Ovary (tissue), 7 donors: ENCODE measurements at regions not wholly inside any gene's neighbourhood (a gene's known extent, or its start where the extent isn't known, plus 50 kb on each side); places are given as distances from the start of the nearest gene placed in this dataset.

Source experiments
- DNase-seq, 5 donors: peaks; one replicate each; pipeline ENCODE4 v3.0.0-alpha.2; 2019 to 2020
- H3K27ac ChIP-seq, 2 donors: fragments of 200-600 bp; one replicate each; pipeline versions ENCODE4 v1.5.1 to v1.8.0; 2019 to 2022
- H3K27me3 ChIP-seq: fragments of 200-600 bp; one replicate; pipeline ENCODE4 v1.8.0; 2022
- H3K36me3 ChIP-seq: fragments of 200-600 bp; sonication (generic); one replicate; pipeline ENCODE4 v1.5.1; 2019
- H3K4me1 ChIP-seq: one replicate; pipeline ENCODE4 v1.8.1; 2013; ENCODE audit warnings: mild to moderate bottlenecking, moderate library complexity; ENCODE audit not compliant: insufficient read depth
- H3K4me3 ChIP-seq: fragments of 200-600 bp; sonication (generic); one replicate; pipeline ENCODE4 v1.5.1; 2017
- H3K9me3 ChIP-seq, 2 donors: fragments of 200-600 bp in 1 of 2; sonication (generic) in 1 of 2; one replicate each; pipeline versions ENCODE4 v1.5.1 to v1.8.1; 2013 to 2019; ENCODE audit warnings: mild to moderate bottlenecking in 1 of 2, moderate library complexity in 1 of 2
- CTCF ChIP-seq, 3 donors: fragments of 450-650 bp in 2 of 3; fragments of 200-600 bp in 1 of 3; IDR thresholded peaks; one replicate each; pipeline versions ENCODE4 v1.5.1 to v1.8.0; 2016 to 2022; ENCODE audit warnings: antibody characterized with exemption in 3 of 3, mild to moderate bottlenecking in 1 of 3
- EP300 ChIP-seq: sonication (generic); formaldehyde crosslinking; IDR thresholded peaks from one replicate; pipeline ENCODE4 v1.6.1; 2017; ENCODE audit warnings: antibody characterized with exemption
- POLR2A ChIP-seq: fragments of 450-650 bp; IDR thresholded peaks from one replicate; pipeline ENCODE4 v1.6.1; 2017; ENCODE audit warnings: antibody characterized with exemption, mild to moderate bottlenecking, moderate library complexity
- WGBS, 3 donors: extraction: QIAGEN DNeasy Blood & Tissue Kit in 1 of 3; methylation state at CpG; one replicate each; pipeline versions ENCODE4 v1.1.5 to v1.1.7; 2013 to 2017; 5-methylcytosine and 5-hydroxymethylcytosine counted together
- intact Hi-C, 4 donors: fragments of 100-400 bp; cut with DNase I; formaldehyde crosslinking; loops; one replicate each; pipeline versions ENCODE4 v1.11.0 to v1.15.1; 2022 to 2023
- donor health status: DM: no; HTN: no; CAD: no; lungs with moderate emphysema.
- donor health status: DM: no; HTN: no; CAD: no.
- donor health status: Bipolar disorder and iron deficiency.
- donor health status: DM: no; HTN: no; CAD: no.
- donor health status: DM: yes; HTN: yes; CAD: no.

GRCh38 chr14:94888121-94888520 is 118.2 kb upstream of the GSC start:
- no peak for DNase-seq
- TF ChIP-seq CTCF (IDR thresholded peaks at IDR 0.05) = no peak

GRCh38 chr14:94887591-94887990 is 117.7 kb upstream of the GSC start:
- Histone ChIP-seq H3K9me3 (no peaks in the 10 kb centered on the region), H3K27ac (no peak overlapping the region), H3K27me3 (no peaks in the 10 kb centered on the region), H3K4me3 (no peak overlapping the region), H3K4me1 (no peaks in the 10 kb centered on the region), H3K36me3 (no peaks in the 10 kb centered on the region)
- intact Hi-C loops = no loop called here
- no peak for DNase-seq
- TF ChIP-seq POLR2A (no peak), EP300 (no peak), CTCF (IDR thresholded peaks at IDR 0.05) (no peak)
- 78 to 87% (median 80%) methylated on average over 10 of the region's 10 CpGs for WGBS, 3 donors

More at GRCh38 chr14:94888121-94888520, 118.2 kb upstream of the GSC start:
- Histone ChIP-seq H3K9me3 (no peaks in the 10 kb centered on the region), H3K27me3 (no peaks in the 10 kb centered on the region), H3K4me1 (no peaks in the 10 kb centered on the region), H3K27ac (no peak overlapping the region), H3K4me3 (no peak overlapping the region), H3K36me3 (no peaks in the 10 kb centered on the region)
- WGBS, 3 donors = 40 to 66% (median 49%) methylated on average over 12 of the region's 12 CpGs
- intact Hi-C loops = no loop called here

- no peaks in the 10 kb centered on the region for H3K36me3 ChIP-seq
- TF ChIP-seq EP300 (no peak), POLR2A (no peak), CTCF (IDR thresholded peaks at IDR 0.05) (no peak)
- H3K4me1 ChIP-seq = no peaks in the 10 kb centered on the region
- H3K27me3 ChIP-seq = no peaks in the 10 kb centered on the region
- WGBS, 3 donors = 92 to 93% (median 92%) methylated on average over 7 of the region's 7 CpGs
- no peak overlapping the region for H3K4me3 ChIP-seq
- intact Hi-C loops = no loop called here
- H3K9me3 ChIP-seq = no peaks in the 10 kb centered on the region
- no peak for DNase-seq
- H3K27ac ChIP-seq = no peak overlapping the region
These were observed 117.0 kb upstream of the GSC start for GRCh38 chr14:94886931-94887330.

DNA sequence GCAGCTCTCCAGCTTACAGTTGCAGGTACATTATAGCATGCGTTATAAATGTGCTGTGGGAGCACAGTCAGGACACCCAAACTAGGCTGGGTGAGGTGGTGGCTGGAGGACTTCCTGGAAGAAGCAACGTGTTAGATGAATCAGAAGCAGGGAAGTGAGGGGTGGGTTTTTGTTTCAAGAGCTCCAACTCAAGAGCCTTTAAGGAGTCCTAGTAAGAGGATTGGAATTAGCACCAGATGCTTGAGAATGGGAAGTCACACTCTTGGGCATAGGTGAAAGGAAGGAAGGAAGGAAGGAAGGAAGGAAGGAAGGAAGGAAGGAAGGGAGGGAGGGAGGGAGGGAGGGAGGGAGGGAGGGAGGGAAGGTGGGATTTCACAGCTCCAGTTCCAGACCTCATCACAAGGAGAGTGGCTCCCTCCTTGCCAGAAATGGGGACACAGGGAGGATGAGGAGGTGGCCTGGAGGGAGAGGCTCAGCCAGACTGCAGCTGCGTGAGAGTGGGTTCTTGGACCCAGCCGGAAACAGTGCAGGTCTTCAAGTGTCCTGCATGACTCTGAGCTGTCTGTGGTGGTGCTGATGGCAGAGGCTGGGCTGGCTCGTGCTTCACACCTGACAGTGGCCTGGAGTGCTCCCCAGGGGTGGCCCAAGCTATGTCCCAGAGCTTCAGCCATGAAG is 115.7 kb upstream of the GSC start:
- Histone ChIP-seq H3K4me3 (no peak overlapping the region), H3K27ac (no peak overlapping the region), H3K27me3 (no peaks in the 10 kb centered on the region), H3K36me3 (no peaks in the 10 kb centered on the region), H3K4me1 (no peaks in the 10 kb centered on the region), H3K9me3 (no peaks in the 10 kb centered on the region)
- intact Hi-C loops = no loop called here
- 73 to 81% (median 78%) methylated on average over 5 of the region's 5 CpGs for WGBS, 3 donors
- DNase-seq = no peak
- TF ChIP-seq CTCF (IDR thresholded peaks at IDR 0.05) (no peak), POLR2A (no peak), EP300 (no peak)
